ENCODE measurements at regions not wholly inside any gene's neighbourhood (a gene's known extent, or its start where the extent isn't known, plus 50 kb on each side); places are given as distances from the start of the nearest gene placed in this dataset.
"Not testable (repeated sequence)": the region's sequence is repeated elsewhere in the genome, so short reads cannot be mapped to it uniquely, and the experiment has no call there.

- no peak for DNase-seq
Measured at GRCh38 chr10:9253121-9253520, 1198.6 kb downstream of the GATA3 start.

GRCh38 chr10:9254353-9254752 is 1199.9 kb downstream of the GATA3 start:
- no peak for DNase-seq

GRCh38 chr10:9260690-9261089 is 1206.2 kb downstream of the GATA3 start:
- DNase-seq = no peak

DNA sequence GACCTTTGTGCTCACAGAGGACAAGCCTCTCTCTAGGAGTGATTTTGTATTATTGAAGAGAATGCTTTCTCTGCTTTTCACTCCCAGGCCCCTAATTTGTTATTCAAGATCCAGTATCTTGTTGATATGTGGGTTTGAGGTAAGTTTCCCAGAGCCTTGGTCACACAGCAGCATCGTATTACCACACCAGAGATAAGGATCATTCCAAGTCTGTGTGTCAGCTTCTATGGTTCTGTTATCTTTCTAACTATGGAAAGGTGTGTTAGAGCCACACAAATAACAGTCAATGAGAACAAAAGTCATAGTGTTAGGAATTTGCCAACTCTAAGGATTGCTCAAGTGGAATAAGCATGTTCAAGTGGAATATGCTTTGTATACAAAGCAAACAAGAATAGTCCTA is 1208.3 kb downstream of the GATA3 start:
- DNase-seq = no peak

DNA sequence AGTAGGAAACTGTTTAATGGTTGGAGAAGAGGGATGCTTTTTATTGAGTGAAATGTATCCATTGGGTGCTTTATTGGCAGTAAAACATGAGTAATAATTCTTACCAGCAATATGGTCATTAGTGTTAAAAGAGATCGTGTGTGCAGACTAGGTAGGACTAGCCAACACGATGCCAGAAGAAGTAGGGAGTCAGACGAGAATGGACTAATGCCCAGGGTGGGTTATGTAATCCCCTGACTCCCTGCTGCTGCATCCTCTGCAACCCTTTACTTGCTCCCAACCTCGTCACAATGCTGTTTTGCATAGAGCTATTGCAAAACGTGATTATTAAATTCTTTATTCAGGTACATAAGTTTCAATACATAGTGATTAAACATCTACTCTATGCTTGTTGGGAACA is 1213.7 kb downstream of the GATA3 start:
- DNase-seq = no peak

DNA sequence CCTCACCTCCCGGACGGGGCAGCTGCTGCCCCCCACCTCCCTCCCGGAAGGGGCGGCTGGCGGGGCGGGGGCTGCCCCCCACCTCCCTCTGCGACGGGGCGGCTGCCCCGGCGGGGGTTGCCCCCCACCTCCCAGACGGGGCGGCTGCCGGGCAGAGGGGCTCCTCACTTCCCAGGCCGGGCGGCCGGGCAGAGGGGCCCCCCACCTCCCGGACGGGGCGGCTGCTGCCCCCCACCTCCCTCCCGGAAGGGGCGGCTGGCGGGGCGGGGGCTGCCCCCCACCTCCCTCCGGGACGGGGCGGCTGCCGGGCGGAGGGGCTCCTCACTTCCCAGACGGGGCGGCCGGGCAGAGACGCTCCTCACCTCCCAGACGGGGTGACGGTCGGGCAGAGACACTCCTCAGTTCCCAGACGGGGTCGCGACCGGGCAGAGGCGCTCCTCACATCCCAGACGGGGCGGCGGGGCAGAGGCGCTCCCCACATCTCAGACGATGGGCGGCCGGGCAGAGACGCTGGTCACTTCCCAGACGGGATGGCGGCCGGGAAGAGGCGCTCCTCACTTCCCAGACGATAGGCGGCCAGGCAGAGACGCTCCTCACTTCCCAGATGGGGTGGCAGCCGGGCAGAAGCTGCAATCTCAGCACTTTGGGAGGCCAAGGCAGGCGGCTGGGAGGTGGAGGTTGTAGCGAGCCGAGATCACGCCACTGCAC is 1218.8 kb downstream of the GATA3 start:
- DNase-seq = not testable (repeated sequence)

- DNase-seq = no peak
Measured at GRCh38 chr10:9274206-9274755, 1219.8 kb downstream of the GATA3 start.

DNA sequence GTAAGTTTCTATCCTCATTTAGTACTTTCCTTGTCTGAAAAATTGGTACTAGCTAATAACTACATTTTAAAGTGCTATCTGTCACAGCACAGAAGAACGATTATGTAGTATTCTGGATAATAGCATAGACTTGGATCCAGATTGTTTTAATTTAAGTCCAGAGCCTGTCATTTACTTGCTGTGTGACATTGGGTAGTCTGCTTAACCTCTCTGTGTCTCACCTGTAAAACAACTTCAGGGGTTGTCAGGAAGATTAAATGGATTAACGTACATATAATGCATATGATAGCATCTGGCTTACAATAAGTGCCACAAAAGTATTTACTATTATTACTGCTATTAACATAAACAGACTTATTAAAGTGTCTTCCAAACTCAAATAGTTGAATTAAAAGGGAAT is 1221.4 kb downstream of the GATA3 start:
- DNase-seq = no peak

- DNase-seq = no peak
Measured at GRCh38 chr10:9285690-9286089, 1231.2 kb downstream of the GATA3 start.

DNA sequence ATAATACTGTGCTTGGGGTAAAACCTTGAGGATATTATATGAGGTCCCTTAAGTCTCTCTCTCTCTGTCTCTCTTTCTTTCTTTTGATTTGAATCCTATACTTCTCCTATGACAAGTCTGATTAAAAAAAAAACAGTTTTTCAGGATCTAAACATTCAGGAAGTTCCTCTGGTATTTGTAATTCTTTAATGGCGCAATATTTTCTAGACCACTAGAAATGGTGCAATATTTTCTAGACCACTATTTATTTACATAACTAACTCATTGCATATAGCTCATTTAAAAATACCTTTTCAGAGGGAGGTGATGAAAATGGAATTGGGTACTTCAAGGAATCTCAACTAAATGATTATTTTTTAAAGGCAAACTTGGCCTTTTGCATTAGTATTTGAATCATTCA is 1235.3 kb downstream of the GATA3 start:
- DNase-seq = no peak

- DNase-seq = no peak
Measured at GRCh38 chr10:9291081-9291480, 1236.6 kb downstream of the GATA3 start.

DNA sequence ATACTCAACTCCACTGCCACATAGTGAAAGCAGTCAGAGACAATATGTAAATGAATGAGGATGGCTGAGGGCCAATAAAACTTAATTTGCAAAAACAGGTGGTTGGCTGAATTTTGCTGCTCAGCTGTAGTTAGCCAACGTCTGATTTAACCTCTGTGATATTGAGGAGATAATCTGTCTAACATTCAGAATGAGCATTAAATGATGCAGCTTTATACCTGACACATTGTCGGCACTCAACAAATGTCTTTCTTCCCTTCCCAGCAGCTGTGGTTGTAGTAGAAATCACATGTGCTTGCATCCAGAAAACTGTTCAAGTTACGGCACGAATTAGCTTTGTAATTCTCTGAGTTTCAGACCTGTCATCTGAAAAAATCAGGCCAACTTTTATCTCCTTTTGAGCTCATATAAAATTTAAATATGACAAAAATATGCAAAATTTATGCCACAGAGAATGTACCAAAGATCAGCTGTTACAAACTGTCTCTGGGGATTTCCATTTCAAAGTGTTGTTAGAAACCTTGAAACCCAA is 1239.7 kb downstream of the GATA3 start:
- no peak for DNase-seq

- DNase-seq = no peak
Measured at GRCh38 chr10:9294865-9295264, 1240.4 kb downstream of the GATA3 start.

GRCh38 chr10:9296190-9296589 is 1241.7 kb downstream of the GATA3 start:
- no peak for DNase-seq

DNA sequence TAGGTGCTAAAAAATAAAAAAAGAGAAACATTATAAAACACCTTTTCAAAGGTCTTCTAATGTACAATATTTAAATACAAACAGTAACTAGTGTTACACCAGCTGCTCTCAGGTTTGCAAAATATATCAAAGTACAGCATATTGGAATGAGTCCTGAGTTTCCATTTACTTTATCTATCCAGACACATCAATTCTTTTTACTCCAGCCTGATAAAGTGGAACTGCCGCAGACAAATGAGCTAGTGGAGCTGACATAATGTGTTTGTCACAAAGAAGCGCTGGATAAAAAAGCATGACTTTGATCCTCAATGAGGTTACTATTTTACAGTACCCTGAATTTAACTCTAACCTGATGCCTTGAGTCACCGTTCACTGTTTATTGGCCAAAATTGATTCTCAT is 1243.1 kb downstream of the GATA3 start:
- no peak for DNase-seq

GRCh38 chr10:9299966-9300365 is 1245.5 kb downstream of the GATA3 start:
- no peak for DNase-seq

DNA sequence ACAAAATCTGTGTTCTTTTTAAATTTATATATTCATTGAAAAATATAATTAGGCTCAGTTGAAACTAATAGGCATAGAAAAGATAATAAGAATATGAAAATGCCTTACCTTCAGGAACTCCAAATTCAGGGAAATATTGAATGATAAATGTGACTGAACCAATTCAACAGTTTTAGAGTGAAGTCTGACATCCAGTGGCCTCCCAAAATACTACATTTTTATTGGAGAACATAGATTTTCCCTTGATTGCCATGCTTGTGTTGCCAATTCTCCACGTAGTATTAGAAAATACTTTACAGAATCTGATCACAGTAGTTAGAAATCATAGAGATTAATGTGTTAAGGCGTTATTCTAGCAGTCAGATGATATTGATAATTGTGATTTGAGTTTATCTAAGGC is 1246.7 kb downstream of the GATA3 start:
- no peak for DNase-seq

DNA sequence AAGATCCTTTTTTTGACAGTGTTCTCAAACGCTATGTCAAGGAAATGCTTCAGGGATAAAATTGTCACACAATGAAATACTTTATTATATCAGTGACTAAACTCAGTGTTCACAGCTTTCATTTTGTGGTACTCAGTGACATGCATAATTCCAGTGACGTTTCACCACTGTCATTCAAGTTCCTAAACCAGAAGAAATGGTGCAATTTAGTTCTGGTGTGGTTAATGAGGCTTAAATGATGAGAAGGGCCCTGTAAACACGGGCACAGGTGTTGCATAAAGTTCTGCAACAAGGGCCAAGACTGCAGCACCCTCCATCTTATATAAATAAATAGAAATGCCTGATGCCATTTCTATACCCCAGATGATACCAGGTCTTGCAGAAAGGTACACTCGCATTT is 1247.1 kb downstream of the GATA3 start:
- DNase-seq = no peak

GRCh38 chr10:9302140-9302746 is 1247.8 kb downstream of the GATA3 start:
- DNase-seq = peak; percentile 60

DNA sequence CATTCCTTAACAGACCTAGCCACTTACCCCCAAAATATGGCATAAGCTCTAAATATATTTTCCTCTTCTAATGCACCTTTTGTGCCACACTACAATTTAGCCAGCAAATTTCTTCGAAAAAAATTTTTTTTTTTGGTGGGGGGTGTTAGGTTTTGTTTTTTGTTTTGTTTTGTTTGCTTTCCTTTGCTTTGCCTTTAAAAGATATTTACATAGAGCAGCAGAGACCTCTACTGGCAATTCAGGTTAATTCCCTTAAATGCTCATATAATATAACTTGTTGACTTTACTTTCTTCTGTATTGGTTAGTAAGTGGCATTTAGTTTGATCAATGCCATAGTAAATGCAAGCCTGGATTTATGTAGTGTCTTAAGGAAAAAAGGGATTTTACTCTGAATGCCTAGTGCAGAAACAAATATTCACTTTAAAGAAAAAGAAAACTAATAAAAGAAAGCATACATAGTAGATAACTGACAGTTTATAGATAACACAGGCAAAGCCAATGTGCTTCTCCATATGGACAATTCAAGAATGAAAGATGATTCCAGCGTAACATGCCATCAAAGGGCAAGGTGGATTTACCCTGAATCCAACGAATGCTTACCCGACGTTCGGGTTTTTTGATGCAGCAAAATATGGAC is 1250.6 kb downstream of the GATA3 start:
- peak; percentile 38 for DNase-seq

GRCh38 chr10:9311702-9312499 is 1257.4 kb downstream of the GATA3 start:
- no peak for DNase-seq

DNA sequence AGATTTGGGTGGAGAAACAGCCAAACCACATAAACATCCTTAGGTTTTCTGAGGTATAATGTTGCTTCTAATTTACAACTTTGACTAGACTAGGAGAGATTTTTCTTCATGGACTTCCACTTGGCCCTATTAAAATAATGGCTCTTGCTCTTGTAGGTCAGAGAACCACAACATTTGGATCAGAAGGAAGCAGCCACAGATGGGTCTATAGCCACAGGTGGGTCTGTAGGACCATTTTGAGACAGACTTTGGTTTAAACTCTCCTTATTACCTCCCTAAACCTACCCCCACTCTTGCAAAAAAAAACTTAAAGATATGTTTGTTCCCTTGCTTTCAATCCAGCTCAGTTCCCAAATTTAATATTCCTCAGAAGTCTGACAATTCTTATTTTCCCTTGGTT is 1260.8 kb downstream of the GATA3 start:
- no peak for DNase-seq

GRCh38 chr10:9331583-9332008 is 1277.1 kb downstream of the GATA3 start:
- peak; percentile 58 for DNase-seq

Data from CD4-positive, alpha-beta T cell treated with Interleukin-17A for 1 hour (primary cell).